Astrocyte of the hippocampus (primary cell): ENCODE measurements at regions not wholly inside any gene's neighbourhood (a gene's known extent, or its start where the extent isn't known, plus 50 kb on each side); places are given as distances from the start of the nearest gene placed in this dataset.
A peak's percentile ranks its signal among the peaks of the same experiment; 100 is the strongest.
"Not testable (repeated sequence)": the region's sequence is repeated elsewhere in the genome, so short reads cannot be mapped to it uniquely, and the experiment has no call there.

Source experiments
- DNase-seq: peaks from one replicate; pipeline ENCODE4 v3.0.0; 2011; ENCODE audit warnings: low read depth, low spot score

GRCh38 chr5:57716661-57717060, 234.1 kb upstream of the ACTBL2 start:
- no peak for DNase-seq

GRCh38 chr5:57715296-57715695, 232.7 kb upstream of the ACTBL2 start:
- DNase-seq: no peak

- not testable (repeated sequence) for DNase-seq
Observed at GRCh38 chr5:57713535-57713934, 230.9 kb upstream of the ACTBL2 start.

- no peak for DNase-seq
Observed at GRCh38 chr5:57711946-57712345, 229.3 kb upstream of the ACTBL2 start.

- no peak for DNase-seq
Observed at GRCh38 chr5:57711471-57711870, 228.9 kb upstream of the ACTBL2 start.

GRCh38 chr5:57710126-57710525, 227.5 kb upstream of the ACTBL2 start:
- no peak for DNase-seq

GRCh38 chr5:57705769-57706168, 223.2 kb upstream of the ACTBL2 start:
- no peak for DNase-seq

- DNase-seq: peak; percentile 60
Observed at GRCh38 chr5:57703721-57704120, 221.1 kb upstream of the ACTBL2 start.

GRCh38 chr5:57700484-57700883, 217.9 kb upstream of the ACTBL2 start:
- no peak for DNase-seq

- no peak for DNase-seq
Observed at GRCh38 chr5:57700072-57700471, 217.5 kb upstream of the ACTBL2 start.

- DNase-seq: peak; percentile 39
Observed at GRCh38 chr5:57698802-57699201, 216.2 kb upstream of the ACTBL2 start.

- no peak for DNase-seq
Observed at GRCh38 chr5:57698086-57698485, 215.5 kb upstream of the ACTBL2 start.

- DNase-seq: no peak
Observed at GRCh38 chr5:57696825-57697570, 214.4 kb upstream of the ACTBL2 start.

GRCh38 chr5:57696389-57696769, 213.8 kb upstream of the ACTBL2 start:
- no peak for DNase-seq

GRCh38 chr5:57695706-57696388, 213.2 kb upstream of the ACTBL2 start:
- no peak for DNase-seq

GRCh38 chr5:57695179-57695578, 212.6 kb upstream of the ACTBL2 start:
- DNase-seq: no peak

- no peak for DNase-seq
Observed at GRCh38 chr5:57693488-57694305, 211.1 kb upstream of the ACTBL2 start.

- DNase-seq: peak; percentile 97
Observed at GRCh38 chr5:57692582-57693487, 210.2 kb upstream of the ACTBL2 start.

GRCh38 chr5:57690724-57691123, 208.1 kb upstream of the ACTBL2 start:
- no peak for DNase-seq

GRCh38 chr5:57687596-57687995, 205.0 kb upstream of the ACTBL2 start:
- no peak for DNase-seq

GRCh38 chr5:57685516-57686255, 203.1 kb upstream of the ACTBL2 start:
- no peak for DNase-seq
